Uterus (tissue), 3 donors: ENCODE measurements at regions not wholly inside any gene's neighbourhood (a gene's known extent, or its start where the extent isn't known, plus 50 kb on each side); places are given as distances from the start of the nearest gene placed in this dataset.

Experiments
- DNase-seq, 2 donors: peaks; one replicate each; pipeline ENCODE4 v3.0.0-alpha.2; 2019 to 2020
- H3K27ac ChIP-seq, 2 donors: fragments of 200-600 bp; sonication (generic); 1 replicate in 1 of 2; 2 replicates in 1 of 2; pipeline ENCODE4 v1.5.1; 2016 to 2018
- H3K27me3 ChIP-seq, 2 donors: fragments of 200-600 bp; sonication (generic); one replicate each; pipeline ENCODE4 v1.5.1; 2018 to 2019; ENCODE audit warnings: control low read depth in 1 of 2
- H3K36me3 ChIP-seq, 2 donors: fragments of 200-600 bp; sonication (generic); one replicate each; pipeline ENCODE4 v1.5.1; 2019; ENCODE audit warnings: control low read depth in 1 of 2
- H3K4me1 ChIP-seq, 2 donors: fragments of 200-600 bp; sonication (generic); one replicate each; pipeline ENCODE4 v1.5.1; 2018 to 2019; ENCODE audit warnings: control low read depth in 1 of 2
- H3K4me3 ChIP-seq, 2 donors: fragments of 200-600 bp; sonication (generic); 1 replicate in 1 of 2; 2 replicates in 1 of 2; pipeline ENCODE4 v1.5.1; 2018 to 2019; ENCODE audit warnings: mild to moderate bottlenecking in 1 of 2
- H3K9me3 ChIP-seq, 2 donors: fragments of 200-600 bp; sonication (generic); one replicate each; pipeline ENCODE4 v1.5.1; 2019; ENCODE audit warnings: control low read depth in 1 of 2
- CTCF ChIP-seq, 4 experiments: fragments of 200-600 bp in 2 of 4; fragments of 450-650 bp in 2 of 4; sonication (generic) in 2 of 4; IDR thresholded peaks; one replicate each; pipeline ENCODE4 v1.5.1; 2016 to 2019; ENCODE audit warnings: antibody characterized with exemption in 4 of 4, mild to moderate bottlenecking in 2 of 4, moderate library complexity in 1 of 4
- POLR2A ChIP-seq, 2 donors: fragments of 450-650 bp; IDR thresholded peaks; one replicate each; pipeline ENCODE4 v1.6.1; 2016; ENCODE audit warnings: antibody characterized with exemption in 2 of 2, mild to moderate bottlenecking in 1 of 2, moderate library complexity in 1 of 2
- intact Hi-C: fragments of 100-400 bp; cut with DNase I; formaldehyde crosslinking; loops from one replicate; pipeline ENCODE4 v1.15.1; 2023; ENCODE audit warnings: low total_unique reads
- donor health status: DM: yes; HTN: yes; CAD: no.

DNA sequence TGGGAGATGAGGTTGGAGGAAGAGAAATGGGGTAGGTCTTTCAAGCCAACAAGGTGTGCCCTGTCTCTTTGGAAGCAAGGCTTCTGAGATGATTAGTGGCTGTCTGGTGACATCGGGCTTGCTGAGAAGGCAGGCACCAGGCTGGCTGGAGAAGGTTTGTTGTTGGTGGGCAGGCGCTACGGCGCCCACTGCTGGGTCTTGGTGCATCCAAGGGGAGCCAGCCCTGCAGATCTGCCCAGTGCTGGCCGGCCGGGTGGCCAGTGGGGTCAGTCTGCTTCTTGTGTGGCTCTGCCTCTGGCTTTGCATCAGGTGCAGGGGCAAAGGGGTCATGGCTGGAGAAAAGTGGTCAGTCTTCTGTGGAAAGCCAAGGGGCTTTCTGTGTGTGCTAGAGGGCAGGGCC lies 126.2 kb downstream of the TLR5 start:
- H3K36me3 ChIP-seq, result no peaks in the 10 kb centered on the region
- intact Hi-C loops, result no loop called here
- no peak overlapping the region for H3K27ac ChIP-seq

GRCh38 chr1:223017291-223017690 lies 125.8 kb downstream of the TLR5 start:
- Histone ChIP-seq H3K36me3 (no peaks in the 10 kb centered on the region), H3K4me1 (no peaks in the 10 kb centered on the region), H3K9me3 (no peaks in the 10 kb centered on the region), H3K27me3 (no peaks in the 10 kb centered on the region), H3K4me3 (no peak overlapping the region), H3K27ac (no peak overlapping the region)
- intact Hi-C loops, result no loop called here
- no peak for TF ChIP-seq POLR2A (IDR thresholded peaks at IDR 0.05)
- TF ChIP-seq CTCF (IDR thresholded peaks at IDR 0.05), result no peak
- DNase-seq, result no peak

More for the DNA sequence above, 126.2 kb downstream of the TLR5 start:
- Histone ChIP-seq H3K4me1 (no peaks in the 10 kb centered on the region), H3K9me3 (no peaks in the 10 kb centered on the region), H3K4me3 (no peak overlapping the region), H3K27me3 (no peaks in the 10 kb centered on the region)
- DNase-seq, result no peak
- no peak for TF ChIP-seq CTCF (IDR thresholded peaks at IDR 0.05)
- TF ChIP-seq POLR2A (IDR thresholded peaks at IDR 0.05), result no peak

GRCh38 chr1:223018534-223018933 lies 124.5 kb downstream of the TLR5 start:
- no peak for TF ChIP-seq CTCF (IDR thresholded peaks at IDR 0.05)
- no peak for TF ChIP-seq POLR2A (IDR thresholded peaks at IDR 0.05)
- no peaks in the 10 kb centered on the region for H3K4me1 ChIP-seq
- H3K27me3 ChIP-seq, result no peaks in the 10 kb centered on the region
- no peaks in the 10 kb centered on the region for H3K9me3 ChIP-seq
- no peak for DNase-seq
- H3K36me3 ChIP-seq, result no peaks in the 10 kb centered on the region
- H3K4me3 ChIP-seq, result no peak overlapping the region
- intact Hi-C loops, result no loop called here
- no peak overlapping the region for H3K27ac ChIP-seq

GRCh38 chr1:223019256-223019655 lies 123.8 kb downstream of the TLR5 start:
- Histone ChIP-seq H3K4me1 (no peaks in the 10 kb centered on the region), H3K36me3 (no peaks in the 10 kb centered on the region), H3K27ac (no peak overlapping the region), H3K4me3 (no peak overlapping the region), H3K27me3 (no peaks in the 10 kb centered on the region), H3K9me3 (no peaks in the 10 kb centered on the region)
- no peak for DNase-seq
- TF ChIP-seq CTCF (IDR thresholded peaks at IDR 0.05) (no peak), POLR2A (IDR thresholded peaks at IDR 0.05) (no peak)
- intact Hi-C loops, result no loop called here

DNA sequence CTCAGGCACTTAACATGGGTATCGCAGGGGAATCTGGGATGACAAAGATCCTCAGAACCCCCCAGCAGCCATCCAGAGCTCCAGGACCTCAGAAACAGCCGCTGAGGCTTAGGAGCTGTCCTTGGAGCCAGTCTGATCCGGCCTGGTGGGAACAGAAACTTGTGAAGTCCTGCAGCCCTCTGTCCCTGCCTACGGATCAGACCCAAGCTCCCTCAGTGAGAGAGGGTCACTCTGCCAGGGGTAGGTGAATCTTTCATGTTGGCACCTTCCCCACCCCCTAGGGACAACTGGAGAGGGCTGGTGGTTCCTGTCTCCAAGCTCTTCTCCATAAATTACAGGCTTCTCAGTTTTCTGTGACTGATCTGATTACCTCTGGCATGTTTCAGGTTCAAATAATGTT lies 122.3 kb downstream of the TLR5 start:
- intact Hi-C loops, result no loop called here

More for the DNA sequence above, 122.3 kb downstream of the TLR5 start:
- TF ChIP-seq CTCF (IDR thresholded peaks at IDR 0.05), result no peak
- TF ChIP-seq POLR2A (IDR thresholded peaks at IDR 0.05), result no peak
- no peaks in the 10 kb centered on the region for H3K9me3 ChIP-seq
- no peaks in the 10 kb centered on the region for H3K27me3 ChIP-seq
- no peaks in the 10 kb centered on the region for H3K36me3 ChIP-seq
- H3K4me3 ChIP-seq, result no peak overlapping the region
- no peak overlapping the region for H3K27ac ChIP-seq
- no peak for DNase-seq
- H3K4me1 ChIP-seq, result no peaks in the 10 kb centered on the region
